HT1080 (cell line): ENCODE measurements at regions not wholly inside any gene's neighbourhood (a gene's known extent, or its start where the extent isn't known, plus 50 kb on each side); places are given as distances from the start of the nearest gene placed in this dataset.

Experiments
- DNase-seq: peaks from one replicate; pipeline ENCODE4 v3.0.0-alpha.2; 2015; ENCODE audit warnings: low read depth

- DNase-seq = no peak
Measured at GRCh38 chrX:39397561-39398199, 596.4 kb downstream of the MID1IP1 start.

GRCh38 chrX:39398215-39398962 is 597.1 kb downstream of the MID1IP1 start:
- no peak for DNase-seq

GRCh38 chrX:39398963-39399261 is 597.7 kb downstream of the MID1IP1 start:
- DNase-seq = no peak

GRCh38 chrX:39399387-39399786 is 598.1 kb downstream of the MID1IP1 start:
- DNase-seq = no peak

GRCh38 chrX:39401483-39402110 is 600.3 kb downstream of the MID1IP1 start:
- no peak for DNase-seq

- no peak for DNase-seq
Measured at GRCh38 chrX:39402158-39402557, 600.9 kb downstream of the MID1IP1 start.

- no peak for DNase-seq
Measured at GRCh38 chrX:39406799-39407198, 605.5 kb downstream of the MID1IP1 start.

GRCh38 chrX:39409246-39409917 is 608.1 kb downstream of the MID1IP1 start:
- no peak for DNase-seq

GRCh38 chrX:39414290-39414854 is 613.1 kb downstream of the MID1IP1 start:
- DNase-seq = no peak

- DNase-seq = no peak
Measured at GRCh38 chrX:39416547-39417260, 615.4 kb downstream of the MID1IP1 start.

- DNase-seq = no peak
Measured at GRCh38 chrX:39418254-39418704, 617.0 kb downstream of the MID1IP1 start.

GRCh38 chrX:39418731-39419638 is 617.7 kb downstream of the MID1IP1 start:
- no peak for DNase-seq

GRCh38 chrX:39421006-39421405 is 619.7 kb downstream of the MID1IP1 start:
- peak; percentile 15 for DNase-seq

- DNase-seq = no peak
Measured at GRCh38 chrX:39425124-39425806, 624.0 kb downstream of the MID1IP1 start.

- DNase-seq = no peak
Measured at GRCh38 chrX:39426101-39426500, 624.8 kb downstream of the MID1IP1 start.

- DNase-seq = no peak
Measured at GRCh38 chrX:39427492-39427891, 626.2 kb downstream of the MID1IP1 start.

GRCh38 chrX:39427906-39428305 is 626.6 kb downstream of the MID1IP1 start:
- peak; percentile 4 for DNase-seq

- DNase-seq = no peak
Measured at GRCh38 chrX:39430551-39430950, 629.3 kb downstream of the MID1IP1 start.

GRCh38 chrX:39431893-39432292 is 630.6 kb downstream of the MID1IP1 start:
- no peak for DNase-seq
